ENCODE measurements at regions not wholly inside any gene's neighbourhood (a gene's known extent, or its start where the extent isn't known, plus 50 kb on each side); places are given as distances from the start of the nearest gene placed in this dataset.

- H3K9ac ChIP-seq (ENCODE audit: insufficient read depth, low read length, poor library complexity, severe bottlenecking): no peak overlapping the region
- peaks cover 0 to 2% (median 0%) of the 10 kb centered on the region in 7 donors for H3K9me3 Mint-ChIP-seq
- no peak overlapping the region for H3K4me3 ChIP-seq (replicated peaks in 1 of 3; ENCODE audit: low read depth in 2 of 3, low read length in 3 of 3)
- no peak overlapping the region for H2AFZ ChIP-seq (ENCODE audit: insufficient read depth, low read depth, low read length, poor library complexity, severe bottlenecking)
- DNase-seq: no peak
- H3K27ac ChIP-seq (ENCODE audit: low read depth in 1 of 2, low read length in 2 of 2): no peak overlapping the region
- H3K27ac Mint-ChIP-seq: no peak overlapping the region
- no CpG with 5 or more reads among the region's 1 CpG for WGBS (ENCODE audit: insufficient coverage)
- H3K4me2 ChIP-seq (replicated peaks; ENCODE audit: extremely low read depth, low read length, poor library complexity, severe bottlenecking): no peak overlapping the region
- no peaks in the 10 kb centered on the region for H3K36me3 Mint-ChIP-seq
- H3K27me3 Mint-ChIP-seq (ENCODE audit: low read depth in 3 of 3): no peaks in the 10 kb centered on the region
- no peaks in the 10 kb centered on the region for H3K9me3 ChIP-seq (replicated peaks in 1 of 2; ENCODE audit: control insufficient read depth in 1 of 2, insufficient read depth in 1 of 2, low read length in 2 of 2)
- no peaks in the 10 kb centered on the region for H3K4me1 ChIP-seq (ENCODE audit: control insufficient read depth in 1 of 2, insufficient read depth in 2 of 2, low read length in 2 of 2)
- no peaks in the 10 kb centered on the region for H3K36me3 ChIP-seq (replicated peaks in 1 of 2; ENCODE audit: control insufficient read depth in 1 of 2, insufficient read depth in 2 of 2, low read length in 2 of 2)
- no peaks in the 10 kb centered on the region for H3K4me1 Mint-ChIP-seq
- TF ChIP-seq CTCF (IDR thresholded peaks at IDR 0.05): no peak
- H3K27me3 ChIP-seq (ENCODE audit: control insufficient read depth in 2 of 2, insufficient read depth in 2 of 2, low read length in 2 of 2): no peaks in the 10 kb centered on the region
- intact Hi-C loops (cut with micrococcal nuclease): no loop called here
- no peak overlapping the region for H3K4me3 Mint-ChIP-seq
- no peaks in the 10 kb centered on the region for H3K79me2 ChIP-seq (ENCODE audit: insufficient read depth, low read length)
- H4K20me1 ChIP-seq (ENCODE audit: insufficient read depth, low read length): no peaks in the 10 kb centered on the region
These were observed 551.1 kb upstream of the LRFN5 start for GRCh38 chr14:41055589-41055988.

- Histone ChIP-seq H3K9ac (ENCODE audit: insufficient read depth, low read length, poor library complexity, severe bottlenecking) (no peak overlapping the region), H3K79me2 (ENCODE audit: insufficient read depth, low read length) (no peaks in the 10 kb centered on the region), H4K20me1 (ENCODE audit: insufficient read depth, low read length) (no peaks in the 10 kb centered on the region), H3K27ac (ENCODE audit: low read depth in 1 of 2, low read length in 2 of 2) (no peak overlapping the region), H3K36me3 (replicated peaks in 1 of 2; ENCODE audit: control insufficient read depth in 1 of 2, insufficient read depth in 2 of 2, low read length in 2 of 2) (no peaks in the 10 kb centered on the region), H3K4me3 (replicated peaks in 1 of 3; ENCODE audit: low read depth in 2 of 3, low read length in 3 of 3) (no peak overlapping the region), H2AFZ (ENCODE audit: insufficient read depth, low read depth, low read length, poor library complexity, severe bottlenecking) (no peak overlapping the region), H3K4me2 (replicated peaks; ENCODE audit: extremely low read depth, low read length, poor library complexity, severe bottlenecking) (no peak overlapping the region), H3K9me3 (replicated peaks in 1 of 2; ENCODE audit: control insufficient read depth in 1 of 2, insufficient read depth in 1 of 2, low read length in 2 of 2) (no peaks in the 10 kb centered on the region), H3K27me3 (ENCODE audit: control insufficient read depth in 2 of 2, insufficient read depth in 2 of 2, low read length in 2 of 2) (no peaks in the 10 kb centered on the region), H3K4me1 (ENCODE audit: control insufficient read depth in 1 of 2, insufficient read depth in 2 of 2, low read length in 2 of 2) (no peaks in the 10 kb centered on the region)
- 70% methylated on average over 4 of the region's 7 CpGs for WGBS (ENCODE audit: insufficient coverage)
- no peak for TF ChIP-seq CTCF (IDR thresholded peaks at IDR 0.05)
- Mint-ChIP-seq H3K27me3 (ENCODE audit: low read depth in 3 of 3) (no peaks in the 10 kb centered on the region), H3K4me3 (no peak overlapping the region), H3K36me3 (no peaks in the 10 kb centered on the region), H3K4me1 (no peaks in the 10 kb centered on the region), H3K9me3 (peaks cover 0 to 1% (median 0%) of the 10 kb centered on the region in 7 donors), H3K27ac (no peak overlapping the region)
- intact Hi-C loops (cut with micrococcal nuclease): no loop called here
- DNase-seq: no peak
These were observed 554.9 kb upstream of the LRFN5 start for GRCh38 chr14:41051801-41052200.
